RPMI8226 (cell line): ENCODE measurements at regions not wholly inside any gene's neighbourhood (a gene's known extent, or its start where the extent isn't known, plus 50 kb on each side); places are given as distances from the start of the nearest gene placed in this dataset.
"Not testable (repeated sequence)": the region's sequence is repeated elsewhere in the genome, so short reads cannot be mapped to it uniquely, and the experiment has no call there.

Experiments used
- DNase-seq: peaks from one replicate; pipeline ENCODE4 v3.0.0-alpha.2; 2015

GRCh38 chr19:27972291-27973040 lies 1240.5 kb downstream of the UQCRFS1 start:
- DNase-seq: no peak

- no peak for DNase-seq
Measured at GRCh38 chr19:27971869-27972268, 1241.1 kb downstream of the UQCRFS1 start.

GRCh38 chr19:27971071-27971470 lies 1241.9 kb downstream of the UQCRFS1 start:
- no peak for DNase-seq

GRCh38 chr19:27966390-27966816 lies 1246.5 kb downstream of the UQCRFS1 start:
- DNase-seq: peak; percentile 16

GRCh38 chr19:27964185-27964584 lies 1248.8 kb downstream of the UQCRFS1 start:
- DNase-seq: no peak

- DNase-seq: no peak
Measured at GRCh38 chr19:27962264-27962663, 1250.7 kb downstream of the UQCRFS1 start.

- no peak for DNase-seq
Measured at GRCh38 chr19:27955485-27956480, 1257.2 kb downstream of the UQCRFS1 start.

GRCh38 chr19:27942607-27943006 lies 1270.3 kb downstream of the UQCRFS1 start:
- DNase-seq: not testable (repeated sequence)

GRCh38 chr19:27936139-27936538 lies 1276.8 kb downstream of the UQCRFS1 start:
- no peak for DNase-seq

GRCh38 chr19:27935669-27936068 lies 1277.3 kb downstream of the UQCRFS1 start:
- no peak for DNase-seq

- no peak for DNase-seq
Measured at GRCh38 chr19:27929399-27929798, 1283.6 kb downstream of the UQCRFS1 start.

- no peak for DNase-seq
Measured at GRCh38 chr19:27925202-27925601, 1287.7 kb downstream of the UQCRFS1 start.

- DNase-seq: no peak
Measured at GRCh38 chr19:27922970-27923369, 1290.0 kb downstream of the UQCRFS1 start.

GRCh38 chr19:27920774-27921173 lies 1292.2 kb downstream of the UQCRFS1 start:
- no peak for DNase-seq

GRCh38 chr19:27918818-27919217 lies 1294.1 kb downstream of the UQCRFS1 start:
- no peak for DNase-seq

- no peak for DNase-seq
Measured at GRCh38 chr19:27911122-27911898, 1301.6 kb downstream of the UQCRFS1 start.

- DNase-seq: no peak
Measured at GRCh38 chr19:27909861-27910260, 1303.1 kb downstream of the UQCRFS1 start.

- DNase-seq: no peak
Measured at GRCh38 chr19:27909185-27909840, 1303.6 kb downstream of the UQCRFS1 start.

GRCh38 chr19:27906081-27906480 lies 1306.9 kb downstream of the UQCRFS1 start:
- DNase-seq: no peak

- no peak for DNase-seq
Measured at GRCh38 chr19:27905074-27905473, 1307.9 kb downstream of the UQCRFS1 start.

- no peak for DNase-seq
Measured at GRCh38 chr19:27901078-27901477, 1311.9 kb downstream of the UQCRFS1 start.

- DNase-seq: no peak
Measured at GRCh38 chr19:27896091-27896490, 1316.9 kb downstream of the UQCRFS1 start.
